AG08395 (cell line): ENCODE measurements at regions not wholly inside any gene's neighbourhood (a gene's known extent, or its start where the extent isn't known, plus 50 kb on each side); places are given as distances from the start of the nearest gene placed in this dataset.

Source experiments
- DNase-seq: peaks from one replicate; pipeline ENCODE4 v3.0.0; 2012; ENCODE audit warnings: mixed read lengths, low spot score

GRCh38 chr12:22991250-22991844, 366.4 kb downstream of the ETNK1 start:
- DNase-seq, result no peak

GRCh38 chr12:22993609-22994315, 368.8 kb downstream of the ETNK1 start:
- DNase-seq, result no peak

GRCh38 chr12:22994316-22994675, 369.3 kb downstream of the ETNK1 start:
- DNase-seq, result no peak

GRCh38 chr12:23001487-23001886, 376.5 kb downstream of the ETNK1 start:
- no peak for DNase-seq

GRCh38 chr12:23002381-23002780, 377.4 kb downstream of the ETNK1 start:
- no peak for DNase-seq

- DNase-seq, result no peak
Measured at GRCh38 chr12:23004473-23005020, 379.6 kb downstream of the ETNK1 start.

GRCh38 chr12:23005387-23005786, 380.4 kb downstream of the ETNK1 start:
- DNase-seq, result no peak

GRCh38 chr12:23006413-23006812, 381.4 kb downstream of the ETNK1 start:
- DNase-seq, result no peak

- DNase-seq, result no peak
Measured at GRCh38 chr12:23008623-23009022, 383.7 kb downstream of the ETNK1 start.

- no peak for DNase-seq
Measured at GRCh38 chr12:23014749-23015148, 389.8 kb downstream of the ETNK1 start.

- DNase-seq, result no peak
Measured at GRCh38 chr12:23025372-23026016, 400.5 kb downstream of the ETNK1 start.

- no peak for DNase-seq
Measured at GRCh38 chr12:23028158-23028802, 403.3 kb downstream of the ETNK1 start.

GRCh38 chr12:23029185-23029584, 404.2 kb downstream of the ETNK1 start:
- DNase-seq, result no peak

GRCh38 chr12:23039834-23040233, 414.9 kb downstream of the ETNK1 start:
- DNase-seq, result no peak

- no peak for DNase-seq
Measured at GRCh38 chr12:23041774-23042173, 416.8 kb downstream of the ETNK1 start.

- DNase-seq, result no peak
Measured at GRCh38 chr12:23043646-23044045, 418.7 kb downstream of the ETNK1 start.

- no peak for DNase-seq
Measured at GRCh38 chr12:23049180-23049579, 424.2 kb downstream of the ETNK1 start.

GRCh38 chr12:23055004-23055403, 430.0 kb downstream of the ETNK1 start:
- DNase-seq, result peak; percentile 2

GRCh38 chr12:23057571-23057970, 432.6 kb downstream of the ETNK1 start:
- no peak for DNase-seq

- DNase-seq, result no peak
Measured at GRCh38 chr12:23060161-23060560, 435.2 kb downstream of the ETNK1 start.

- DNase-seq, result no peak
Measured at GRCh38 chr12:23063206-23063605, 438.2 kb downstream of the ETNK1 start.

- DNase-seq, result no peak
Measured at GRCh38 chr12:23066095-23066494, 441.1 kb downstream of the ETNK1 start.

- no peak for DNase-seq
Measured at GRCh38 chr12:23083267-23083666, 458.3 kb downstream of the ETNK1 start.
